IgD-negative memory B cell (primary cell): ENCODE measurements at regions not wholly inside any gene's neighbourhood (a gene's known extent, or its start where the extent isn't known, plus 50 kb on each side); places are given as distances from the start of the nearest gene placed in this dataset.

Source experiments
- H3K27ac Mint-ChIP-seq, 3 donors: one replicate each; pipeline ENCODE4 v1.8.0; 2020 to 2022; ENCODE audit warnings: mild to moderate bottlenecking in 3 of 3, mixed read lengths in 3 of 3, moderate library complexity in 1 of 3
- H3K27me3 Mint-ChIP-seq: one replicate; pipeline ENCODE4 v1.8.0; 2021; ENCODE audit warnings: mixed read lengths
- H3K36me3 Mint-ChIP-seq: one replicate; pipeline ENCODE4 v1.8.0; 2020; ENCODE audit warnings: mild to moderate bottlenecking, mixed read lengths
- H3K4me1 Mint-ChIP-seq, 3 donors: one replicate each; pipeline ENCODE4 v1.8.0; 2020 to 2022; ENCODE audit warnings: mixed read lengths in 3 of 3, mild to moderate bottlenecking in 1 of 3
- H3K4me3 Mint-ChIP-seq, 4 donors: one replicate each; pipeline ENCODE4 v1.8.0; 2020 to 2022; ENCODE audit warnings: mild to moderate bottlenecking in 4 of 4, mixed read lengths in 4 of 4, moderate library complexity in 3 of 4
- H3K9me3 Mint-ChIP-seq, 3 donors: one replicate each; pipeline ENCODE4 v1.8.0; 2020 to 2021; ENCODE audit warnings: mixed read lengths in 3 of 3, mild to moderate bottlenecking in 1 of 3

- Mint-ChIP-seq H3K4me1 (peaks cover 8 to 16% (median 11%) of the 10 kb centered on the region in 3 donors), H3K4me3 (no peak overlapping the region), H3K27me3 (no peaks in the 10 kb centered on the region), H3K9me3 (peaks cover 0 to 5% (median 0%) of the 10 kb centered on the region in 3 donors), H3K27ac (no peak overlapping the region), H3K36me3 (no peaks in the 10 kb centered on the region)
These were observed 213.9 kb upstream of the ZNF536 start for GRCh38 chr19:30158067-30158892.

GRCh38 chr19:30158893-30159245, 213.3 kb upstream of the ZNF536 start:
- Mint-ChIP-seq H3K4me3 (no peak overlapping the region), H3K36me3 (peaks cover 1% of the 10 kb centered on the region), H3K9me3 (peaks cover 0 to 7% (median 0%) of the 10 kb centered on the region in 3 donors)

GRCh38 chr19:30159636-30160035, 212.5 kb upstream of the ZNF536 start:
- peaks cover 0 to 7% (median 0%) of the 10 kb centered on the region in 3 donors for H3K9me3 Mint-ChIP-seq
- peaks cover 3% of the 10 kb centered on the region for H3K36me3 Mint-ChIP-seq
- no peak overlapping the region for H3K27ac Mint-ChIP-seq
- no peaks in the 10 kb centered on the region for H3K27me3 Mint-ChIP-seq
- no peak overlapping the region for H3K4me3 Mint-ChIP-seq
- H3K4me1 Mint-ChIP-seq: peaks cover 0 to 5% (median 0%) of the 10 kb centered on the region in 3 donors

More at GRCh38 chr19:30158893-30159245, 213.3 kb upstream of the ZNF536 start:
- H3K27ac Mint-ChIP-seq: no peak overlapping the region
- H3K27me3 Mint-ChIP-seq: no peaks in the 10 kb centered on the region
- H3K4me1 Mint-ChIP-seq: peaks cover 5 to 12% (median 6%) of the 10 kb centered on the region in 3 donors

GRCh38 chr19:30160426-30160825, 211.8 kb upstream of the ZNF536 start:
- Mint-ChIP-seq H3K9me3 (peaks cover 0 to 7% (median 0%) of the 10 kb centered on the region in 3 donors), H3K4me3 (no peak overlapping the region), H3K36me3 (peaks cover 3% of the 10 kb centered on the region), H3K4me1 (peaks cover 0 to 3% (median 0%) of the 10 kb centered on the region in 3 donors), H3K27me3 (no peaks in the 10 kb centered on the region), H3K27ac (no peak overlapping the region)

DNA sequence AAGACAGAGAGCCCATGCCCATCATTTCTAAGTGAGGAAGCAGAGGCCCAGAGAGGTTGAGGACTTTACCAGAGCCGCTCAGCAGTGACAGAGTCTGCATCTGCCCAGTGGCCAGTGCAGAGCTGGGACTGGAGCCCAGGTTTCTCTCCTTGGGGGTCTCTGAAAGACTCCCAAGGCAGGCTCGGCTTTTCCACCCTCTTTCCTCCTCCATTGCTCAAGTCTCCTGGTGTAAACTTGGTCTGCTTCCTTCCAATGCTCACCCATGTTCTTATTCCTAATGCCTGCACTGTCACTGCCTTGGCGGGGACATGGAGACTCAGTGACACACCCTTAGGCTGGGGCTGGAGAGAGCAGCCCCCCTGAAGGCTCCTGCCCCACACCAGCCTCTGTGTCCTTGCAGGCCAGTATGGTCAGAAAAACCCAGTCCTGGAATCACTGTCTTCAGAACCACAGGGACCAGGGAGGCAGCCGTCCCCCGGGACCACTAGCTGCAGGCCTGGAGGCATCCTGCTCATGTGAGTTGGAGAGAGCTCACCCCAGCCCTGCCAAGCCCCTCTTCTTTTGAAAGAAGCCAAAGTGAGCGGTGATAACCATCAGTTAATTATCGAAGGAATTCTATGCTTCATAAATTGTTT, 211.0 kb upstream of the ZNF536 start:
- H3K9me3 Mint-ChIP-seq: peaks cover 0 to 7% (median 0%) of the 10 kb centered on the region in 3 donors
- peaks cover 0 to 2% (median 0%) of the 10 kb centered on the region in 3 donors for H3K4me1 Mint-ChIP-seq
- H3K4me3 Mint-ChIP-seq: no peak overlapping the region
- no peaks in the 10 kb centered on the region for H3K27me3 Mint-ChIP-seq
- no peak overlapping the region for H3K27ac Mint-ChIP-seq
- peaks cover 3% of the 10 kb centered on the region for H3K36me3 Mint-ChIP-seq

GRCh38 chr19:30161770-30162169, 210.4 kb upstream of the ZNF536 start:
- H3K36me3 Mint-ChIP-seq: peaks cover 3% of the 10 kb centered on the region
- peaks cover 0 to 7% (median 0%) of the 10 kb centered on the region in 3 donors for H3K9me3 Mint-ChIP-seq
- no peaks in the 10 kb centered on the region for H3K4me1 Mint-ChIP-seq
- no peak overlapping the region for H3K27ac Mint-ChIP-seq
- H3K4me3 Mint-ChIP-seq: no peak overlapping the region
- no peaks in the 10 kb centered on the region for H3K27me3 Mint-ChIP-seq

GRCh38 chr19:30162718-30163117, 209.5 kb upstream of the ZNF536 start:
- no peak overlapping the region for H3K27ac Mint-ChIP-seq

DNA sequence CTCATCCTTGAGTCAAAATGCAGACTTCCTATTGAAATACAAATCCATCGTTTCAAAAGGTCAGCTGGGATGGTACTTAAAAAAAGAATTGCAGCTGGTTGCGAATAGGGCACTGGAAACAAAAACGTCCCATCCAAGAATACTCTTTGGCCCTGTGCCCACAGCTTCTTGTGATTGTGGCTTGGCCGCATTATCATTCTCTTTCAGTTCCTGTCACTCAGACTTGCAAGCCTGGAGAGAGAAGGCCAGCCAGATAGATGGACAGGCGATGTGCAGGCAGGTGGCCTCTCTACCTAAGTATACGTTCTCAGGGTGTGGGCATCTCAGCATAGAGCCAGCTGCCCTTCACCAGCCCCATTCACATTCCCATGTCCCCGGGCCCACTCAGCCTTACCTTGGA, 208.5 kb upstream of the ZNF536 start:
- Mint-ChIP-seq H3K4me3 (no peak overlapping the region), H3K27ac (no peak overlapping the region), H3K36me3 (peaks cover 3% of the 10 kb centered on the region), H3K27me3 (no peaks in the 10 kb centered on the region), H3K9me3 (peaks cover 0 to 7% (median 0%) of the 10 kb centered on the region in 3 donors), H3K4me1 (no peaks in the 10 kb centered on the region)

More at GRCh38 chr19:30162718-30163117, 209.5 kb upstream of the ZNF536 start:
- Mint-ChIP-seq H3K9me3 (peaks cover 0 to 7% (median 0%) of the 10 kb centered on the region in 3 donors), H3K27me3 (no peaks in the 10 kb centered on the region), H3K4me1 (no peaks in the 10 kb centered on the region), H3K36me3 (peaks cover 3% of the 10 kb centered on the region), H3K4me3 (no peak overlapping the region)

- Mint-ChIP-seq H3K4me3 (no peak overlapping the region), H3K9me3 (peaks cover 0 to 7% (median 0%) of the 10 kb centered on the region in 3 donors), H3K27me3 (no peaks in the 10 kb centered on the region), H3K36me3 (peaks cover 3% of the 10 kb centered on the region), H3K27ac (no peak overlapping the region), H3K4me1 (no peaks in the 10 kb centered on the region)
These were observed 206.9 kb upstream of the ZNF536 start for GRCh38 chr19:30165228-30165813.

- H3K27ac Mint-ChIP-seq: no peak overlapping the region
- H3K4me3 Mint-ChIP-seq: no peak overlapping the region
- H3K36me3 Mint-ChIP-seq: peaks cover 3% of the 10 kb centered on the region
- H3K27me3 Mint-ChIP-seq: no peaks in the 10 kb centered on the region
- no peaks in the 10 kb centered on the region for H3K4me1 Mint-ChIP-seq
- H3K9me3 Mint-ChIP-seq: peaks cover 0 to 7% (median 0%) of the 10 kb centered on the region in 3 donors
These were observed 204.8 kb upstream of the ZNF536 start for GRCh38 chr19:30167206-30167868.

DNA sequence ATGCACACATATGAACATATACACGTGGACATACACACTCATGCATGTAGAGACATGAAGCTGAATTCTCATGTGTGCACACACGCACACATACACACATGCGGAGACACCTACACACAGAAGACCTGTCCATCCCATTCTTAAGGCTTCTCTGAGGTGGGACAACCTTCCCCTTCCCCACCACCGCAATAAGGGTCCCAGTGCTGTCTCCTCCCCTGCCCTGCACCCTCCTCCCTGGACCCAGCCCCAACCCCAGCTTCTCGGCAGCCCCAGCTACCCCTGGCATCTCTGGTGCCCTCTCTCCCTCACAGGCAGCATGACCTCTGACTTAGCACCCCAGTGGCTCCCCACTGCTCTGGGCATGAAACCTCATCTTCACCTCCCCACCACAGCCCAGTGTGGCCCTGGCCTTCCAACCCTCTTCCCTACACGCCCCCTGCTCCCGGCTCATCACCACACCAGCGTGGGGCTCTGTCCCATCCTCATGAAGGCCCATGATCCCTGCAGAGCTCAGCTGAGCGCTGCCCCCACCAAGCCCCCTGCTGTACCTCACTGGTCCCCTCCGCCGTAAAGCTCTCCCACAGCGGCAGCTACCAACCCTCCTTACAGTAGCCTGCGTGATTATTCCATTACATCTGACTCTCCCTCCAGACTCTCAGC, 204.1 kb upstream of the ZNF536 start:
- Mint-ChIP-seq H3K9me3 (peaks cover 0 to 3% (median 0%) of the 10 kb centered on the region in 3 donors), H3K27ac (no peak overlapping the region), H3K27me3 (no peaks in the 10 kb centered on the region), H3K4me3 (no peak overlapping the region), H3K36me3 (peaks cover 3% of the 10 kb centered on the region), H3K4me1 (no peaks in the 10 kb centered on the region)

- Mint-ChIP-seq H3K36me3 (peaks cover 3% of the 10 kb centered on the region), H3K27me3 (no peaks in the 10 kb centered on the region), H3K4me1 (no peaks in the 10 kb centered on the region), H3K27ac (no peak overlapping the region), H3K4me3 (no peak overlapping the region), H3K9me3 (no peaks in the 10 kb centered on the region)
These were observed 203.4 kb upstream of the ZNF536 start for GRCh38 chr19:30168760-30169159.

DNA sequence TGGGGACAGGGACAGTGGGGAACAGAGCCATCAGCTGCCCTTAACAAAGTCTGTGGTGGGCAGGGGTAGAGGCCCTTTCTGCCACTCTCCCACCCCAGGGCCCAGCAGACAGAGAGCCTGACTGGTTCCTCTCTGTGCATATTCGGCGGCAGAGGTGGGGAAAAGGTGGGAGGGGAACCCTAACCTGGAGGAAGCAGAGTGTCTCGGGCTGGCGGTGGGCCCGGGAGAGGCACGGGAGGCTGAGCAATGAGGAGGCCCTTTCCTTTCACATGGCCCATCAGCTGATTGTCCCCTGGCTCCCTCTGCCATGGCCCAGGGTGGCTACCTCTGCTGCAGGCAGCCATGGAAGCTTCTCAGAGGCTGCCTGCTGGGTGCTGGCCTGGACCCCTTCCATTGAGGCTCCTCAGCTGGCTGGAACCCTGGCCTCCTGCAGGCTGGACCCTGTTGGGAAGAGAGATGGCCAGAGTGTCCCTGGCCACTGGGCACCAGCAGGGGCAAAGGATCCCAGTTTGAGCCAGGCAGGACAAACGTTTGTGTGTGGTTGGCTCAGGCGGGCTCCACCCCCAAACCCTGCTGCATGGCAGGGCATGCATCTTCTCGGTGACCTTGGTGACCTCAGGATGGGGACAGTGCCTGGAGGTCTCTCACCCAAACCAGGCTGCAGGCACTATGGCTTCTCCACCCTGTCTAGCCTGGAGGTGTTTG, 202.8 kb upstream of the ZNF536 start:
- Mint-ChIP-seq H3K27ac (no peak overlapping the region), H3K9me3 (no peaks in the 10 kb centered on the region), H3K4me3 (no peak overlapping the region), H3K27me3 (no peaks in the 10 kb centered on the region), H3K36me3 (no peaks in the 10 kb centered on the region), H3K4me1 (no peaks in the 10 kb centered on the region)

DNA sequence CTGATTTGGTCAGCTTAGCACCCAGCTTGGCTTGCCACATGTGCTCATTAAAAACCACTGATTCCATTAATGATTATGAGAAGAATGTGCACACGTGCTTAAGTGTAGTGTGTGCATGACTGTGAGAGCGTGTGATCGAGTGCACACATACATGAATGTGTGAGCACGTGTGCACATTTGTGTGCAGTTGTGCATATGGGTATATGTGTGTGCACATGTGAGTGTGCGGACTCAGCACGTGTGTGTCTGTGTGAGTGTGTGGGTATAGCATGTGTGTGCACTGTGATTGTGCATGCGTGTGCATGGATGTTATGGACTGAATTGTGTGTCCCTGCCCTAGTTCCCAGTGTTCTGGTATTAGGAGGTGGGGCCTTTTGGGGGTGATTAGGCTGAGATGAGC, 202.1 kb upstream of the ZNF536 start:
- no peak overlapping the region for H3K4me3 Mint-ChIP-seq
- no peaks in the 10 kb centered on the region for H3K36me3 Mint-ChIP-seq
- no peaks in the 10 kb centered on the region for H3K27me3 Mint-ChIP-seq
- no peaks in the 10 kb centered on the region for H3K4me1 Mint-ChIP-seq
- H3K9me3 Mint-ChIP-seq: no peaks in the 10 kb centered on the region
- no peak overlapping the region for H3K27ac Mint-ChIP-seq
